GM23248 (cell line): ENCODE measurements at regions not wholly inside any gene's neighbourhood (a gene's known extent, or its start where the extent isn't known, plus 50 kb on each side); places are given as distances from the start of the nearest gene placed in this dataset.

Experiments
- DNase-seq: peaks from one replicate; pipeline ENCODE4 v3.0.0-alpha.2; 2015
- H2AFZ ChIP-seq: fragments of 200-600 bp; sonication (generic); 2 replicates; pipeline ENCODE4 v1.6.1; 2016; ENCODE audit warnings: antibody characterized with exemption
- H3F3A ChIP-seq: fragments of 200-600 bp; sonication (generic); 2 replicates; pipeline ENCODE4 v1.6.1; 2016; ENCODE audit warnings: mild to moderate bottlenecking, antibody characterized with exemption, mixed run types; ENCODE audit not compliant: insufficient read depth
- H3K27ac ChIP-seq: fragments of 200-600 bp; sonication (generic); 2 replicates; pipeline ENCODE4 v1.5.1; 2016; ENCODE audit warnings: mild to moderate bottlenecking
- H3K27me3 ChIP-seq: fragments of 200-600 bp; sonication (generic); replicated peaks from 2 replicates; pipeline ENCODE4 v1.6.1; 2016; ENCODE audit warnings: mild to moderate bottlenecking; ENCODE audit not compliant: insufficient read depth
- H3K36me3 ChIP-seq: fragments of 200-600 bp; sonication (generic); 2 replicates; pipeline ENCODE4 v1.6.1; 2016; ENCODE audit warnings: low read depth, mild to moderate bottlenecking
- H3K4me1 ChIP-seq: fragments of 200-600 bp; sonication (generic); 2 replicates; pipeline ENCODE4 v1.6.1; 2016; ENCODE audit warnings: mild to moderate bottlenecking; ENCODE audit not compliant: insufficient read depth
- H3K4me2 ChIP-seq: fragments of 200-600 bp; sonication (generic); one replicate; pipeline ENCODE4 v1.6.1; 2016; ENCODE audit warnings: mild to moderate bottlenecking; ENCODE audit not compliant: unreplicated experiment
- H3K4me3 ChIP-seq: fragments of 200-600 bp; sonication (generic); 2 replicates; pipeline ENCODE4 v1.5.1; 2016; ENCODE audit warnings: mild to moderate bottlenecking
- H3K79me2 ChIP-seq: fragments of 200-600 bp; sonication (generic); 2 replicates; pipeline ENCODE4 v1.6.1; 2016; ENCODE audit warnings: mild to moderate bottlenecking; ENCODE audit not compliant: insufficient read depth
- H3K9ac ChIP-seq: fragments of 200-600 bp; sonication (generic); 2 replicates; pipeline ENCODE4 v1.6.1; 2016; ENCODE audit warnings: mild to moderate bottlenecking
- H3K9me2 ChIP-seq: fragments of 200-600 bp; sonication (generic); 2 replicates; pipeline ENCODE4 v1.6.1; 2016; ENCODE audit warnings: mixed run types, mild to moderate bottlenecking, moderate library complexity; ENCODE audit not compliant: insufficient read depth
- H3K9me3 ChIP-seq: fragments of 200-600 bp; sonication (generic); one replicate; pipeline ENCODE4 v1.6.1; 2017; ENCODE audit warnings: low read depth
- H4K20me1 ChIP-seq: fragments of 200-600 bp; sonication (generic); 2 replicates; pipeline ENCODE4 v1.6.0; 2016; ENCODE audit not compliant: insufficient read depth
- EZH2 ChIP-seq: fragments of 200-600 bp; sonication (generic); IDR thresholded peaks from 2 replicates; pipeline ENCODE4 v1.6.1; 2018; ENCODE audit warnings: antibody characterized with exemption, mild to moderate bottlenecking; ENCODE audit not compliant: insufficient read depth, poor library complexity, severe bottlenecking
- EZH2phosphoT487 ChIP-seq: fragments of 200-600 bp; sonication (generic); IDR thresholded peaks from 2 replicates; pipeline ENCODE4 v1.6.1; 2018; ENCODE audit warnings: antibody characterized with exemption, moderate library complexity, mild to moderate bottlenecking, low read depth; ENCODE audit not compliant: insufficient read depth
- WGBS, 2 experiments: methylation state at CpG; one replicate each; pipeline ENCODE4 v1.1.6; 2015 to 2017; ENCODE audit warnings: low lambda C conversion rate in 2 of 2, low coverage in 1 of 2; ENCODE audit errors: missing lambda C conversion rate in 2 of 2; 5-methylcytosine and 5-hydroxymethylcytosine counted together
- in situ Hi-C: fragments of 300-500 bp; cut with MboI; formaldehyde crosslinking; loops from 2 replicates; pipeline ENCODE4 v1.15.0; 2020

- no peak for DNase-seq
- no peaks in the 10 kb centered on the region for H3K79me2 ChIP-seq
- no peak overlapping the region for H2AFZ ChIP-seq
- in situ Hi-C loops: no loop called here
- 88 to 89% methylated on average over 11 of the region's 11 CpGs for WGBS, 2 experiments
- H3F3A ChIP-seq: no peaks in the 10 kb centered on the region
- H3K27me3 ChIP-seq: no peaks in the 10 kb centered on the region
- no peak overlapping the region for H3K9ac ChIP-seq
- no peak for TF ChIP-seq EZH2phosphoT487
- no peak for TF ChIP-seq EZH2
- no peaks in the 10 kb centered on the region for H4K20me1 ChIP-seq
- H3K4me3 ChIP-seq: no peak overlapping the region
- no peaks in the 10 kb centered on the region for H3K36me3 ChIP-seq
- H3K4me1 ChIP-seq: peaks cover 7% of the 10 kb centered on the region
- no peak overlapping the region for H3K4me2 ChIP-seq
- H3K27ac ChIP-seq: no peak overlapping the region
- no peaks in the 10 kb centered on the region for H3K9me2 ChIP-seq
- no peaks in the 10 kb centered on the region for H3K9me3 ChIP-seq
Measured at GRCh38 chr1:234759888-234760287, 149.9 kb upstream of the IRF2BP2 start.

GRCh38 chr1:234758851-234759250 lies 148.9 kb upstream of the IRF2BP2 start:
- H3K9me3 ChIP-seq: no peaks in the 10 kb centered on the region
- no peak for DNase-seq
- H3K4me3 ChIP-seq: no peak overlapping the region
- in situ Hi-C loops: no loop called here
- H4K20me1 ChIP-seq: no peaks in the 10 kb centered on the region
- no peak overlapping the region for H2AFZ ChIP-seq
- TF ChIP-seq EZH2: no peak
- TF ChIP-seq EZH2phosphoT487: no peak
- H3K4me1 ChIP-seq: peaks cover 7% of the 10 kb centered on the region
- no peaks in the 10 kb centered on the region for H3K9me2 ChIP-seq
- no peak overlapping the region for H3K27ac ChIP-seq
- no peak overlapping the region for H3K9ac ChIP-seq
- no peaks in the 10 kb centered on the region for H3K79me2 ChIP-seq
- no peaks in the 10 kb centered on the region for H3F3A ChIP-seq
- WGBS, 2 experiments: 86 to 91% methylated on average over 11 of the region's 11 CpGs
- H3K27me3 ChIP-seq: no peaks in the 10 kb centered on the region
- H3K36me3 ChIP-seq: no peaks in the 10 kb centered on the region
- H3K4me2 ChIP-seq: no peak overlapping the region

GRCh38 chr1:234756857-234757256 lies 146.9 kb upstream of the IRF2BP2 start:
- Histone ChIP-seq H3K27ac (no peak overlapping the region), H3K27me3 (no peaks in the 10 kb centered on the region), H3K9me2 (no peaks in the 10 kb centered on the region), H3K36me3 (no peaks in the 10 kb centered on the region), H3K4me2 (no peak overlapping the region), H4K20me1 (no peaks in the 10 kb centered on the region), H3K9ac (no peak overlapping the region), H2AFZ (no peak overlapping the region), H3F3A (no peaks in the 10 kb centered on the region), H3K4me1 (peaks cover 7% of the 10 kb centered on the region), H3K9me3 (no peaks in the 10 kb centered on the region), H3K79me2 (no peaks in the 10 kb centered on the region), H3K4me3 (no peak overlapping the region)
- in situ Hi-C loops: no loop called here
- TF ChIP-seq EZH2 (no peak), EZH2phosphoT487 (no peak)
- WGBS, 2 experiments: 87 to 92% methylated on average over 6 of the region's 6 CpGs
- DNase-seq: no peak

GRCh38 chr1:234756066-234756774 lies 146.2 kb upstream of the IRF2BP2 start:
- Histone ChIP-seq H3K27me3 (no peaks in the 10 kb centered on the region), H3K4me3 (no peak overlapping the region), H2AFZ (no peak overlapping the region), H3K27ac (no peak overlapping the region), H3F3A (no peaks in the 10 kb centered on the region), H3K9me2 (no peaks in the 10 kb centered on the region), H3K79me2 (no peaks in the 10 kb centered on the region), H3K36me3 (no peaks in the 10 kb centered on the region), H3K9ac (peak overlapping the region; percentile 31; the same call in 1 of the 2 replicates), H3K4me2 (no peak overlapping the region), H4K20me1 (no peaks in the 10 kb centered on the region), H3K9me3 (no peaks in the 10 kb centered on the region), H3K4me1 (peaks cover 7% of the 10 kb centered on the region)
- in situ Hi-C loops: no loop called here
- WGBS, 2 experiments: 86 to 89% methylated on average over 13 of the region's 13 CpGs
- TF ChIP-seq EZH2 (no peak), EZH2phosphoT487 (no peak)
- DNase-seq: no peak
